HG03025 (cell line): ENCODE measurements at regions not wholly inside any gene's neighbourhood (a gene's known extent, or its start where the extent isn't known, plus 50 kb on each side); places are given as distances from the start of the nearest gene placed in this dataset.
"Not testable (repeated sequence)": the region's sequence is repeated elsewhere in the genome, so short reads cannot be mapped to it uniquely, and the experiment has no call there.

Experiments
- ATAC-seq: cut with Tn5 transposase; IDR thresholded peaks from one replicate; pipeline ENCODE4 v1.9.1; 2021; ENCODE audit warnings: mild to moderate bottlenecking, moderate library complexity; ENCODE audit not compliant: unreplicated experiment, low FRiP score

DNA sequence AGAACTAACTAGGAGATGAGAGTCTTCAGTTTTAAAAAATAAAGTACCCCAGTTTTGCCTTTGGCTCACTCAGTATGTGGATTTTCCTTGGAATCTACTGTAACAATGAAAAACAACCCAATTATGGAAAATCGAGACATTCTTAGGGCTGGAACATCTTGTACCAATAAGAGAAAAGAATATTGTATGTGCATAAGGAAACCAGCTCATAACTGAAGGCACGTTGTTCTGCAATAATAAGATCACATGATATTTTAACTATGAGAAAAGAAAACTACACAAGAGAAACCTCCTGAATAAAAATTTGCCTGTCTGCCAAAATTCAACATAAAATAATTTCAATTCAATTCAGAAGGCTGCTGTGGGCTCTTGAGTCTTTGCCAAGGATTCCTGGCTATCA lies 261.8 kb upstream of the EDNRA start:
- no peak for ATAC-seq

DNA sequence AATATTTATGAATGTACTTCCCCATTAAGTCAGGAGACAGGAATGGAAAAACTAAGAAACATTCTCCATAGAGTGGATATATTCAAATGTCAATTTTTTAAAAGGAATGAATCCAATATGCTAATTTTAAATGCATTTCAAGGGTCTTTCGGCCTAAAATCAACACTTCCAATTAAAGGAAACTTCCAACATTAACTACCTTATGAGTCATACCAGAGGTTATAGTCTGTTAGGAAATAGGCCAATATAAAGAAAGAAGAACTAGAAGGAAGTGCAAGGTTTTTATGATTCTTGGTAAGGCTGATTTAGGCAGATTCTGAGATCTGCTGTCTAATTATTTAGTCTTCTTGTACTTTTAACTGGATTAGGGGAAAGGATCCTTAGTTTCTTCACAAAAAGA lies 260.1 kb upstream of the EDNRA start:
- no peak for ATAC-seq

DNA sequence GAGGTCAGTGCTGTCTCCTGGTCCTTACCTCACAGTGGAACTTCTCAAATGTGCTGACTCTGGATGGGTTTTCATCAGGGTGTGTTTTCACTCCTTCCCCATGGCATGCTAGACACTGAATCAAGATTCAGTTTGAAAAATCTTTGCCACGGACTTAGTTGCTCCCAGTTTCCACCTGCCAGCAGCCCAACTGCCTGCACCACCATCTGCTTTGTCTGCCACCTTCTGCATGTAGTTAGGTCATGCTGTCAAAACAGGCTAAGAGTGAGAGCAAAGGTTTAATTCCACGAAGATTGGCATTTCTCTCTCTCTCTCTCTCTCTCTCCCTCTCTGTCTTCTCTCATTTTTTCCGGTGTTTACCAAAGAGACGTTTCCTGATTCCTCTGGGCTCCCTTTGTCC lies 258.0 kb upstream of the EDNRA start:
- no peak for ATAC-seq

DNA sequence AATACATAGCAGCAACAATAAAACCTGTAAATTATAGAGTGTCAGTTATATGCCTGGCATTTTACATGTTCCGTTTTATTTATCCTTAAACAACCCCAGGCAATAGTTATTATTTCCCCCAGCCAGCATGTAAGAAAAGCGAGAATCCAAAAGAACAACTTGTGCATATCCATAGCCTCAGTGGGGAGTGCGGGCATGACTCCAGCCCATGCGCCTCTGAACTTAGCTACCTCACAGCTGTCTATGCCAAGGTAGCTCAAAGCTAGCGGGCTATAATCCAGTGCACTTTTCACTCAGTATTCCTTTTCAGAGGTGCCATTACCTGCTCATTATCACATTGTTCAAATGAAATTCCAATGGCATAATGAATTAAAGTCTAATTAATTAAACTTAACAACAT lies 257.3 kb upstream of the EDNRA start:
- no peak for ATAC-seq

GRCh38 chr4:147236806-147237205 lies 244.1 kb upstream of the EDNRA start:
- no peak for ATAC-seq

DNA sequence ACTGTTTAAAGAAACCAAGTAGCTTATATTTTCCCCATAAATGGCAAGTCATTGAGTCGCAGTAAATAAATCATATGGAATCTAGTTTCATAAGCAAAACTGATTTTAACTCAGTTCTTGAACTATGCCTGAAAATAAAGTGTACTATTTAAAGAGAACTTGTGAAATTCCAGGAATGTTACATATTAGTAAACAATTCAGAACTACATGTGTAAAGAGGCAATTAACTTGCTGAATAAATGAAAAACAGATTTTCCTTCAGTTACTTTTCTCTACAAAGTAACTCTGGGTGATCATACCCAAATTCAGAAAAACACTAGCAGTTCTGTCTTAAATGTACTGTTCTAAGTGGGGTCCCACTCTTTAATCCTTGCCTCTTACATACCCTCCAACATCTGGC lies 236.1 kb upstream of the EDNRA start:
- ATAC-seq: no peak

GRCh38 chr4:147246096-147246495 lies 234.8 kb upstream of the EDNRA start:
- ATAC-seq: no peak

DNA sequence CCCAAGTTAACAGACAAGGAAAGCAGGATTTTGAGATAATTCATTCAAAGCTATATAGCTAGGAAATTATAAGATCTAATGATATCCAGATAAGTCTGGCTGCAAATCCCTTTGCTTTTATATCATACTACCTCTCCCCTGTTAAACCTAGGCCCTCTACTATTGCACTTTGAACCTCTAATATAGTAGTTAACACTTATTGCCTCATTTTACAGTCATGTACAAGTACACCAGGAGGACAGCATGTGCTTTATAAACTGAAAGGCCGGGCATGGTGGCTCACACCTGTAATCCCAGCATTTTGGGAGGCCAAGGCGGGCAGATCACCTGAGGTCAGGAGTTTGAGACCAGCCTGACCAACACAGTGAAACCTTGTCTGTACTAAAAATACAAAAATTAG lies 234.4 kb upstream of the EDNRA start:
- ATAC-seq: not testable (repeated sequence)

- no peak for ATAC-seq
These were observed 233.3 kb upstream of the EDNRA start for GRCh38 chr4:147247579-147247978.

DNA sequence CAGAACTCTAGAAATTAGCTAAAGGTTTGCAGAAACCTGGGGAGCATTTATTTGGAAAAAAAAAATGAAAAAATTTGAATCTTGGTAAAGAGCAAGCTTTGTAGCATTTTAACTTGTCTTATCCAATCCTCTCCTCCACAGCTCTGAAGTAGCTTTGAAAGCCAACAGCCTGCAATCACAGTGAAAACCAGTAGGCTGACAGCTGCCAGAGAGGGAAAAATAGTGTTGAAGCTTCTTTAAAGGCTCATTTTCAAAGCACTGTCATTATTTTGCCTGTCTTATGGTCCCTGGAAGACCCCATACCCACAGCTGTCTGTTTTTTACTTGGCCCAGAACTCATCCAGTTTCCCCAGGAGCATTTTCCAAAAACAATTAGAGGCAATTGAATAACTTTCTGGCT lies 230.8 kb upstream of the EDNRA start:
- no peak for ATAC-seq

GRCh38 chr4:147255268-147255667 lies 225.6 kb upstream of the EDNRA start:
- not testable (repeated sequence) for ATAC-seq

- ATAC-seq: not testable (repeated sequence)
These were observed 221.6 kb upstream of the EDNRA start for GRCh38 chr4:147259271-147259670.

DNA sequence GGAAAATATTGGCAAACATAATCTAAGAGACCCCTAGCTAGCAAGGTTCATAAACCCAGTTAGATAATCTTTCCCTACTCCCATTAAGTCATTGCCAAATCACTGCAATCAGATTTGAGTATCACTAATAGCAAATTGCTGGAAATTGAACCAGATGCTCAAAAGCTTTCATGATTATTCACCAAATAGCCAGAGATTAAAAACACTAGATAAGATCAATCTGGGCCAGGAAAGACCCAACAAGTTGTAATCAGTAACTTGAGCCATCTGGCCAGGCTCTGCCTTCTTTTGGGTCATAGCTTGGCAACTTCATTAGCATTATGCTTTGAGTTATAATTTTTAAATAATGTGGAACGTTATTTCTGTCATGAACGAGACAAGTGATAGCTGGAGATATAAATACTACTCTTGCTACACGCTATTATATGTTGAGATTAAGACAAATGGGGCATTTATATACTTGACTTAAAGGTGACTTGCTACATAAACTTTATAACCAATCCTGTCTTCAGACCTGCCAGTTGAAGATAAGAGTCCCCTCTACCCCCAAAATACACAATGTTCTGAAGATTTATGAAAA lies 196.6 kb upstream of the EDNRA start:
- no peak for ATAC-seq

DNA sequence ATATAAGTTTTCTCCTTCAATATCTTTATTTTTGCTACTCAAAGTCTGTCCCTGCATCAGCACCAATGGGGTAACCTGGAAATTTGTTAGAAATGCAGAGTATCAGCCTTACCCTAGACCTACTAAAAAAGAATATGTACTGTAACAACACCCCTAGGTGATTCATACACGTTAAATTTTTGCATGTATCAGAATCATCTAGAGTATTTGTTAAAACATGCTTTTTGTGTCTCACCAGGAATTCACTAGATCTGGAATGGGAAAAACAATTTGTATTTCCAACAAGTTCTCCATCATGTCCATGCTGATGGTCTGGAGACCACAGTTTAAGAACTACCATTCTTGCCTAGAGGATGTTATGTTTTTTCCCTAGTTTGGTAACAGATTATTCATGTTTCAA lies 196.0 kb upstream of the EDNRA start:
- no peak for ATAC-seq

DNA sequence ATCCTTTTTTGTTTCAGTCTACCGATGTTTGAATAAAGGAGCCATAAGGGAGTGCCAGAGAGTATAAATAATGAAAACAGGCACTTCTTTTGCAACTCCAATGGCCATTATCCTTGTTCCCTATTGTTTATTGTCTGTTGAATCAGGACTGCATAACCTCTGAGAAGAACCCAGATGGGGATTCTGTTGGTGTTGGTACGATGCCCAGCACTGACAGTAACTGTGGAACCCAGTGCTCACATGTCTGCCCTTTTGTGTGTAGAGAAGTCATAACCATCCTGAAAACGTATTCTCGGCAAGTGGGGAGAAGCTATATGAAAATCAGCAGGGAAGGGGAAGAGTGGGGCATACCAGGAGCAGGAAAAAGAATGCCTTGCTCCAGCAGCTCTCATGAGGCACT lies 195.1 kb upstream of the EDNRA start:
- ATAC-seq: no peak

- ATAC-seq: no peak
These were observed 193.9 kb upstream of the EDNRA start for GRCh38 chr4:147286846-147287587.

- ATAC-seq: no peak
These were observed 193.4 kb upstream of the EDNRA start for GRCh38 chr4:147287588-147287890.

DNA sequence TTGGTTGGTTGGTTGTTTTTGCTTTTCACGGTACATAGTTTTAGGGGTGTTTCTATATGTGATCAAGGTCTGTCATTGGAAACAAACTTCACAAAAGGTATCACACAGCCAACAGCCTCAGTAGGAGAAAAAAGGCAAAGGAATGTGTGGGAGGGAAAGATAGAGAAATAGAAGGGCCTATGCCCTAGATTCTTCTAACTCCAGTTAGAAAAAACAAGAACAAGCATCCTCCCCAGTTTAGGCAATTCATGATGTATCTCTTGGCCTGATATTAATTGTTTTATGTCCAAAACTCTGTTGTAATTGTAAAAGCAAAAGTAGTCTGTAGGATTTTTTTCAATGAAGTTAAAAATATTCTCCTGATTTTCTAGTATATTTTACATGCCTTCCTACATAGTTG lies 192.4 kb upstream of the EDNRA start:
- ATAC-seq: no peak

- no peak for ATAC-seq
These were observed 191.7 kb upstream of the EDNRA start for GRCh38 chr4:147289181-147289580.

DNA sequence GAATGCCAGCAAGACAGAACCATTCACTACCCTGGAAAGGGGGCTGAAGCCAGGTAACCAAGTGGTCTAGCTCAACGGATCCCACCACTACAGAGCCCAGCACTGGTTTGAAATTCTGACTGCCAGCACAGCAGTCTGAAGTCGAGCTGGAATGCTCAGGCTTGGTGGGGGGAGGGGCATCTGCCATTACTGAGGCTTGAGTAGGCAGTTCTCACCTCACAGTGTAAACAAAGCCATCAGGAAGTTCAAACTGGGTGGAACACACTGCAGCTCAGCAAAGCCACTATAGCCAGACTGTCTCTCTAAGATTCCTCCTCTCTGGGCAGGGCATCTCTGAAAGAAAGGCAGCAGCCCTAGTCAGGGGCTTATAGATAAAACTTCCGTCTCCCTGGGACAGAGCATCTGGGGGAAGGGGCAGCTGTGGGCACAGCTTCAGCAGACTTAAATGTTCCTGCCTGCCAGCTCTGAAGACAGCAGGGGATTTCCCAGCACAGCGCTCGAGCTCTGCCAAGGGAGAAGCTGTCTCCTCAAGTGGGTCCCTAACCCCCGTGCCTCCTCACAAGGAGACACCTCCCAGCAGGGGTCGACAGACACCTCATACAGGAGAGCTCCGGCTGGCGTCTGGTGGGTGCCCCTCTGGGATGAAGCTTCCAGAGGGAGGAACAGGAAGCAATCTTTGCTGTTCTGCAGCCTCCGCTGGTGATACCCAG lies 188.1 kb upstream of the EDNRA start:
- not testable (repeated sequence) for ATAC-seq

- not testable (repeated sequence) for ATAC-seq
These were observed 187.6 kb upstream of the EDNRA start for GRCh38 chr4:147293314-147293677.

GRCh38 chr4:147299205-147299604 lies 181.7 kb upstream of the EDNRA start:
- no peak for ATAC-seq
